ENCODE measurements at regions not wholly inside any gene's neighbourhood (a gene's known extent, or its start where the extent isn't known, plus 50 kb on each side); places are given as distances from the start of the nearest gene placed in this dataset.

GRCh38 chr21:27700974-27701614 lies 734.2 kb upstream of the ADAMTS5 start:
- Mint-ChIP-seq H3K27ac (no peak overlapping the region), H3K36me3 (no peaks in the 10 kb centered on the region), H3K9me3 (no peaks in the 10 kb centered on the region)
- DNase-seq (ENCODE audit: low spot score in 2 of 2) (peak in 1 of 2 donors; percentile 65), ATAC-seq (peak; percentile 47 to 79)

DNA sequence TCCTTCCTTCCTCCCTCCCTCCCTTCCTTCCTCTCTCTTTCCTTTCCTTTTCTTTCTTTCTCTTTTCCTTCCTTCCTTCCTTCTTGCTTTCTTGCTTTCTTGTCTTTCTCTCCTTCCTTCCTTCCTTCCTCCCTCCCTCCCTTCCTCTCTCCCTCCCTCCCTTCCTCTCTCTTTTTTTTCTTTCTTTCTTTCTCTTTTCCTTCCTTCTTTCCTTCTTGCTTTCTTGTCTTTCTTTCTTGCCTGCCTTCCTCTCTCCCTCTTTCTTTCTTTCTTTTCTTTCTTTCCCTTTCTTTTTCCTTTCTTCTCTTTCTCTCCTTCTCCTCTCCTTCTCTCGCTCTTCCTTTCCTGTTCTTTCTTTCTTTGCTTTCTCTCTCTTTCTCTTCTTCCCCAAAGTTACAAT lies 728.4 kb upstream of the ADAMTS5 start:
- no peak for DNase-seq (ENCODE audit: low spot score in 2 of 2)
- no peak overlapping the region for H3K27ac Mint-ChIP-seq
- ATAC-seq: no peak
- no peaks in the 10 kb centered on the region for H3K9me3 Mint-ChIP-seq
- H3K36me3 Mint-ChIP-seq: no peaks in the 10 kb centered on the region

DNA sequence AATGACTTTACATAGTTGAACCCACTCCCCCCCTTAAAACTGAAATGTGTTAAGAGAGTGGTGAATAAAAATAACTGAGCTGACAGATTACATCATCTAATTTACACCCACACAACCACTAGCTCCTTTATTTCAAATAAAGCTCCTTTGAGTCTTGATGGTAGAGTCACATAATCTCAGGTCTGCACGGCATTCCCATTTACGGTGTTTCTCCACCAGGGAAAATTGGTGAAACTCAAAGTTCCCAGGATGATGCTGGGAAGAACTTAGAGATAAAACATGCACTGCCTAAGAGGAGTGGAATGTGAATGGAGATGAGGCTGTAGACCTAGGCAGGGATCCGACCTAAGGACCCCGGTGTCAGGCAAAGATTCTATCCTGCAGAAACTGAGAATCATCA lies 727.8 kb upstream of the ADAMTS5 start:
- no peak overlapping the region for H3K27ac Mint-ChIP-seq
- H3K9me3 Mint-ChIP-seq: no peaks in the 10 kb centered on the region
- ATAC-seq (no peak), DNase-seq (ENCODE audit: low spot score in 2 of 2) (no peak)
- H3K36me3 Mint-ChIP-seq: no peaks in the 10 kb centered on the region

- H3K36me3 Mint-ChIP-seq: peaks cover 0 to 2% of the 10 kb centered on the region in 2 donors
- ATAC-seq: no peak
- H3K27ac Mint-ChIP-seq: no peak overlapping the region
- no peak for DNase-seq (ENCODE audit: low spot score in 2 of 2)
- peaks cover 0 to 2% of the 10 kb centered on the region in 2 donors for H3K9me3 Mint-ChIP-seq
Observed at GRCh38 chr21:27693376-27693775, 726.5 kb upstream of the ADAMTS5 start.

DNA sequence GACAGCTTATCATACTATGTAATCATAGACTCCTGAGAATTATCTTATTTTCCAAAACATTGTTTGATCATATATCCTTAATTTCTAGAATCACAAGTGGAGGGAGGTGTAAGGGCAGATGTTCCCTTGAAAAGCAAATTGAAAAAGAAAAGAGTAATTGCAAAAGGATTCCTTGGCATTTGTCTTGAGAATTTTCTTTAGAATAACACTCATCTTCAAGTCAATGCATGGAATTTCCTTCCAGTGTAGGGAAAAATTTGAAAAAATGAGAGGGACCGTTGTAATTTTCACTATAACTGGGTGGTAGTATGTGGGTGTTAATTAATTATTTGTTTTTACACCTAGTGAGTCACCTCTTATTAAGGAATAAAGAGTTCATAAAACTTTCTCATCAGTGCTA lies 724.6 kb upstream of the ADAMTS5 start:
- H3K9me3 Mint-ChIP-seq: peaks cover 0 to 7% of the 10 kb centered on the region in 2 donors
- DNase-seq (ENCODE audit: low spot score in 2 of 2) (no peak), ATAC-seq (no peak)
- H3K36me3 Mint-ChIP-seq: peaks cover 0 to 6% of the 10 kb centered on the region in 2 donors
- no peak overlapping the region for H3K27ac Mint-ChIP-seq

DNA sequence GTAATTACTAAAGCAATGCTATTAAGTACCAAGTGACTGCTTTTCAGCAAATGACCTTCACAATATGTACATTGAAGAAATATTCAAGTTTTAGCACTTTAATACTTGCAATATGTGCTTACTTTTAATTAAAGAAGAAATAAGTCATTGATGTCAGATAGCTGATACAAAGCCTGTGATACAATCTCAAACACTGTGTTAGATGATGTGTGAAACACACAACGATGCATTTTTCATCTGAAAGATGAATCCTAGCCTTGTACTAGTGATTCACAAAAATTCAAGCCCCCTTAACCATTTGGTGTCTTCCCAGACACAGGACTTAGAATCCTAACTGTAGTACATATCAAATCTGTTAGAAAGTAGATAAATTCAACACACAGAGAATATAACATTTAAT lies 724.1 kb upstream of the ADAMTS5 start:
- DNase-seq (ENCODE audit: low spot score in 2 of 2) (no peak), ATAC-seq (no peak)

GRCh38 chr21:27690426-27690825 lies 723.5 kb upstream of the ADAMTS5 start:
- ATAC-seq: no peak
- no peak for DNase-seq (ENCODE audit: low spot score in 2 of 2)
- Mint-ChIP-seq H3K9me3 (peaks cover 0 to 7% of the 10 kb centered on the region in 2 donors), H3K27ac (no peak overlapping the region), H3K36me3 (peaks cover 0 to 6% of the 10 kb centered on the region in 2 donors)

More for the DNA sequence above, 724.1 kb upstream of the ADAMTS5 start:
- Mint-ChIP-seq H3K9me3 (peaks cover 0 to 7% of the 10 kb centered on the region in 2 donors), H3K36me3 (peaks cover 0 to 6% of the 10 kb centered on the region in 2 donors), H3K27ac (no peak overlapping the region)

- H3K9me3 Mint-ChIP-seq: peaks cover 0 to 7% of the 10 kb centered on the region in 2 donors
- ATAC-seq (no peak), DNase-seq (ENCODE audit: low spot score in 2 of 2) (no peak)
- no peak overlapping the region for H3K27ac Mint-ChIP-seq
- H3K36me3 Mint-ChIP-seq: peaks cover 0 to 6% of the 10 kb centered on the region in 2 donors
Observed at GRCh38 chr21:27688773-27689172, 721.9 kb upstream of the ADAMTS5 start.

DNA sequence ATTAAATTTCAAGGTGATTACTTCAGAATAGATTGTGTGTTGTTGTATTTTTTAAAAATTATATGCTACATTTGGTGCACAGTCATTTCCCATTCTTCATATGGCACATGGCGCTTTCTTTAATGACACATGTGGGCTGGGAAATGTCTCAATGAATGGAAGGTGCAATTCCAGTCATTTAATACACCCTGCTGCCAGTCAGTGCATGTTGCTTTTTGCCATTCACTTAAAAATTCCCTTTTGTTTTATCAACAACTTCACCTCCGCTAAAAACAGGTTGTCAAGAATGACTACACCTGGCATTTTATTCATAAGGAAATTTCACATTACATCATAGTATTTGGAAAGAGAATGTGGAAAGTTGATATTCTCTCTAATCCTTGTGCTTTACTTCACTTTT lies 716.4 kb upstream of the ADAMTS5 start:
- Mint-ChIP-seq H3K36me3 (peaks cover 0 to 3% of the 10 kb centered on the region in 2 donors), H3K9me3 (peaks cover 4 to 7% of the 10 kb centered on the region in 2 donors), H3K27ac (no peak overlapping the region)
- DNase-seq (ENCODE audit: low spot score in 2 of 2) (no peak), ATAC-seq (no peak)

- DNase-seq (ENCODE audit: low spot score in 2 of 2) (no peak), ATAC-seq (no peak)
- Mint-ChIP-seq H3K36me3 (no peaks in the 10 kb centered on the region), H3K27ac (no peak overlapping the region), H3K9me3 (peaks cover 0 to 7% of the 10 kb centered on the region in 2 donors)
Observed at GRCh38 chr21:27681841-27682240, 715.0 kb upstream of the ADAMTS5 start.

GRCh38 chr21:27681038-27681437 lies 714.1 kb upstream of the ADAMTS5 start:
- DNase-seq (ENCODE audit: low spot score in 2 of 2): no peak
- H3K36me3 Mint-ChIP-seq: no peaks in the 10 kb centered on the region
- ATAC-seq: no peak
- H3K9me3 Mint-ChIP-seq: peaks cover 0 to 7% of the 10 kb centered on the region in 2 donors
- H3K27ac Mint-ChIP-seq: no peak overlapping the region

GRCh38 chr21:27680181-27680580 lies 713.3 kb upstream of the ADAMTS5 start:
- Mint-ChIP-seq H3K36me3 (no peaks in the 10 kb centered on the region), H3K27ac (no peak overlapping the region), H3K9me3 (peaks cover 0 to 7% of the 10 kb centered on the region in 2 donors)
- DNase-seq (ENCODE audit: low spot score in 2 of 2): no peak
- no peak for ATAC-seq

- no peak for ATAC-seq
- Mint-ChIP-seq H3K9me3 (peaks cover 0 to 7% of the 10 kb centered on the region in 2 donors), H3K27ac (no peak overlapping the region), H3K36me3 (no peaks in the 10 kb centered on the region)
- no peak for DNase-seq (ENCODE audit: low spot score in 2 of 2)
Observed at GRCh38 chr21:27678511-27678910, 711.6 kb upstream of the ADAMTS5 start.

GRCh38 chr21:27677546-27677945 lies 710.7 kb upstream of the ADAMTS5 start:
- H3K27ac Mint-ChIP-seq: no peak overlapping the region
- no peak for DNase-seq (ENCODE audit: low spot score in 2 of 2)
- H3K9me3 Mint-ChIP-seq: peaks cover 0 to 5% of the 10 kb centered on the region in 2 donors
- H3K36me3 Mint-ChIP-seq: no peaks in the 10 kb centered on the region
- no peak for ATAC-seq

DNA sequence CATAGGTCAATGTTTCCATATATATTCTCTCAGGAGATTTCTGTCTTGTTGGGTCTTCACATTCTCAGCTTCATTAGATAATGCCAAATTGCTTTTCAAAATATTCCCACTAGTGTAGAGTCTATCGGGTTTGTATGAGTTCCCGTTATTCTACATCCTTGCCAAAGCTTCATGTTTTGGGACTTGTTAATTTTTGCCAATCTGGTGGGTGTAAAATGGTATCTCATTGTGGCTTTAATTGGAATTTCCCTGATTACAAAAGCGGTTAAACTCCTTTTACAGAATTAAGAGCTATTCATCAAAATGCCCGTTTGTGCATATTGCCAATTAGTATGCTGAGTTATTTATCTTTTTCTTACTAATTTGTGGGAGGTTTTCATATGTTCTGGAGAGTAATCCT lies 708.4 kb upstream of the ADAMTS5 start:
- H3K9me3 Mint-ChIP-seq: no peaks in the 10 kb centered on the region
- no peaks in the 10 kb centered on the region for H3K36me3 Mint-ChIP-seq
- ATAC-seq: no peak
- no peak for DNase-seq (ENCODE audit: low spot score in 2 of 2)
- no peak overlapping the region for H3K27ac Mint-ChIP-seq

- no peak for ATAC-seq
- Mint-ChIP-seq H3K9me3 (no peaks in the 10 kb centered on the region), H3K36me3 (no peaks in the 10 kb centered on the region), H3K27ac (no peak overlapping the region)
- no peak for DNase-seq (ENCODE audit: low spot score in 2 of 2)
Observed at GRCh38 chr21:27674041-27674615, 707.2 kb upstream of the ADAMTS5 start.

DNA sequence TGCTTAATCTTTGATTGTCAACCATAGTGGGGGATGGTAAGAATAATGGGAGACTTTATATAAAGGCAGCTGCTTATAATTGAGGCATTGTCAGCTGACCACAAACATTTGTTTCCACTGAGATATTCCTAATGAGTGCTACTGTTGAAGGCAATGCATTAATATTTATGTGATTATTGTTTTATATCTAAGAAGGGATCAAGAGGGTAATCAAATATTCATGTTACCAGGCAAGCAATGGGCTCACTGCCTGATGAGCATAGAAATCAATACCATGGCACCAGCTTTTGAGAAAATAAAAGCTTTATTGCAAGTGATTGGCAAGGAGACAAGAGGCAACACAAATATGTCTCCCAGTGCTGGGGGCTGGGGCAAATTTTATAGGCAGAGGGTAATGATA lies 706.7 kb upstream of the ADAMTS5 start:
- H3K27ac Mint-ChIP-seq: no peak overlapping the region
- ATAC-seq: no peak
- no peak for DNase-seq (ENCODE audit: low spot score in 2 of 2)
- H3K36me3 Mint-ChIP-seq: no peaks in the 10 kb centered on the region
- no peaks in the 10 kb centered on the region for H3K9me3 Mint-ChIP-seq

GRCh38 chr21:27671207-27671606 lies 704.3 kb upstream of the ADAMTS5 start:
- H3K36me3 Mint-ChIP-seq: no peaks in the 10 kb centered on the region
- ATAC-seq (no peak), DNase-seq (ENCODE audit: low spot score in 2 of 2) (no peak)
- H3K9me3 Mint-ChIP-seq: no peaks in the 10 kb centered on the region
- no peak overlapping the region for H3K27ac Mint-ChIP-seq

Measured in activated naive CD4-positive, alpha-beta T cell treated with anti-CD3 and anti-CD28 coated beads, Interleukin-2, amount 50 U/mL, for 72 hours (primary cell).